Fibroblast of skin of right quadriceps (primary cell): ENCODE measurements at regions not wholly inside any gene's neighbourhood (a gene's known extent, or its start where the extent isn't known, plus 50 kb on each side); places are given as distances from the start of the nearest gene placed in this dataset.

Experiments
- DNase-seq: peaks from one replicate; pipeline ENCODE4 v3.0.0-alpha.2; 2013

- no peak for DNase-seq
These were observed 51.5 kb upstream of the ANO4 start for GRCh38 chr12:100743060-100743459.
